ENCODE measurements at regions not wholly inside any gene's neighbourhood (a gene's known extent, or its start where the extent isn't known, plus 50 kb on each side); places are given as distances from the start of the nearest gene placed in this dataset.

- H3K36me3 Mint-ChIP-seq (ENCODE audit: unreplicated experiment), result no peaks in the 10 kb centered on the region
- no peaks in the 10 kb centered on the region for H3K4me1 Mint-ChIP-seq (ENCODE audit: unreplicated experiment)
- DNase-seq (ENCODE audit: extremely low spot score, unreplicated experiment), result no peak
- no peak overlapping the region for H3K4me3 Mint-ChIP-seq (ENCODE audit: unreplicated experiment)
- TF ChIP-seq CTCF (IDR thresholded peaks at IDR 0.05), result no peak
- no peak overlapping the region for H3K27ac Mint-ChIP-seq (ENCODE audit: unreplicated experiment)
- no peaks in the 10 kb centered on the region for H3K27me3 Mint-ChIP-seq (ENCODE audit: unreplicated experiment)
- no peaks in the 10 kb centered on the region for H3K9me3 Mint-ChIP-seq (ENCODE audit: unreplicated experiment)
Measured at GRCh38 chr2:175585496-175585895, 404.0 kb upstream of the ATP5MC3 start.

- Mint-ChIP-seq H3K27me3 (ENCODE audit: unreplicated experiment) (peaks cover 6% of the 10 kb centered on the region), H3K9me3 (ENCODE audit: unreplicated experiment) (no peaks in the 10 kb centered on the region), H3K4me1 (ENCODE audit: unreplicated experiment) (no peaks in the 10 kb centered on the region), H3K27ac (ENCODE audit: unreplicated experiment) (no peak overlapping the region), H3K4me3 (ENCODE audit: unreplicated experiment) (no peak overlapping the region), H3K36me3 (ENCODE audit: unreplicated experiment) (no peaks in the 10 kb centered on the region)
- DNase-seq (ENCODE audit: extremely low spot score, unreplicated experiment), result no peak
- no peak for TF ChIP-seq CTCF (IDR thresholded peaks at IDR 0.05)
Measured at GRCh38 chr2:175580652-175581051, 399.1 kb upstream of the ATP5MC3 start.

GRCh38 chr2:175579646-175580045, 398.1 kb upstream of the ATP5MC3 start:
- H3K27ac Mint-ChIP-seq (ENCODE audit: unreplicated experiment), result no peak overlapping the region
- peaks cover 8% of the 10 kb centered on the region for H3K27me3 Mint-ChIP-seq (ENCODE audit: unreplicated experiment)
- H3K4me1 Mint-ChIP-seq (ENCODE audit: unreplicated experiment), result no peaks in the 10 kb centered on the region
- no peaks in the 10 kb centered on the region for H3K36me3 Mint-ChIP-seq (ENCODE audit: unreplicated experiment)
- no peak for TF ChIP-seq CTCF (IDR thresholded peaks at IDR 0.05)
- no peak for DNase-seq (ENCODE audit: extremely low spot score, unreplicated experiment)
- no peak overlapping the region for H3K4me3 Mint-ChIP-seq (ENCODE audit: unreplicated experiment)
- H3K9me3 Mint-ChIP-seq (ENCODE audit: unreplicated experiment), result no peaks in the 10 kb centered on the region

GRCh38 chr2:175577368-175577970, 396.0 kb upstream of the ATP5MC3 start:
- H3K27ac Mint-ChIP-seq (ENCODE audit: unreplicated experiment), result no peak overlapping the region
- DNase-seq (ENCODE audit: extremely low spot score, unreplicated experiment), result no peak
- peaks cover 21% of the 10 kb centered on the region for H3K27me3 Mint-ChIP-seq (ENCODE audit: unreplicated experiment)

GRCh38 chr2:175576875-175577274, 395.4 kb upstream of the ATP5MC3 start:
- no peak for DNase-seq (ENCODE audit: extremely low spot score, unreplicated experiment)
- H3K27me3 Mint-ChIP-seq (ENCODE audit: unreplicated experiment), result peaks cover 22% of the 10 kb centered on the region
- TF ChIP-seq CTCF (IDR thresholded peaks at IDR 0.05), result no peak
- no peak overlapping the region for H3K27ac Mint-ChIP-seq (ENCODE audit: unreplicated experiment)
- no peaks in the 10 kb centered on the region for H3K36me3 Mint-ChIP-seq (ENCODE audit: unreplicated experiment)
- no peaks in the 10 kb centered on the region for H3K9me3 Mint-ChIP-seq (ENCODE audit: unreplicated experiment)
- H3K4me1 Mint-ChIP-seq (ENCODE audit: unreplicated experiment), result no peaks in the 10 kb centered on the region
- H3K4me3 Mint-ChIP-seq (ENCODE audit: unreplicated experiment), result no peak overlapping the region

More at GRCh38 chr2:175577368-175577970, 396.0 kb upstream of the ATP5MC3 start:
- H3K9me3 Mint-ChIP-seq (ENCODE audit: unreplicated experiment), result no peaks in the 10 kb centered on the region
- H3K36me3 Mint-ChIP-seq (ENCODE audit: unreplicated experiment), result no peaks in the 10 kb centered on the region
- no peaks in the 10 kb centered on the region for H3K4me1 Mint-ChIP-seq (ENCODE audit: unreplicated experiment)
- H3K4me3 Mint-ChIP-seq (ENCODE audit: unreplicated experiment), result no peak overlapping the region
- no peak for TF ChIP-seq CTCF (IDR thresholded peaks at IDR 0.05)

Measured in osteocyte (in vitro differentiated cells).